B cell (primary cell): ENCODE measurements at regions not wholly inside any gene's neighbourhood (a gene's known extent, or its start where the extent isn't known, plus 50 kb on each side); places are given as distances from the start of the nearest gene placed in this dataset. TPM values are rescaled to one million over a fixed set of nuclear protein-coding genes. Genes with fewer than 3 reads are reported as not detected.

Experiments
- ATAC-seq: fragments of 200-7000 bp; cut with Tn5 transposase; one replicate; pipeline ENCODE4 v1.10.0; 2021; ENCODE audit warnings: low read depth, mild to moderate bottlenecking, moderate number of reproducible peaks, moderate library complexity
- CTCF ChIA-PET: fragments of 350-600 bp; sonication (Branson Sonifier 250); formaldehyde crosslinking; loops from one replicate; lab custom pipeline; 2021; ENCODE audit warnings: antibody characterized with exemption, inconsistent platforms; lab: Charles Lee
- POLR2A ChIA-PET: fragments of 350-600 bp; sonication (Branson Sonifier 250); formaldehyde crosslinking; loops from one replicate; lab custom pipeline; 2021; ENCODE audit warnings: antibody characterized with exemption; lab: Charles Lee
- DNase-seq: peaks from one replicate; pipeline ENCODE4 v3.0.0; 2013
- H2AFZ ChIP-seq: 2 replicates; pipeline ENCODE4 v1.6.1; 2012; ENCODE audit warnings: mild to moderate bottlenecking, low read depth, low read length; ENCODE audit not compliant: insufficient read depth, poor library complexity, severe bottlenecking
- H3K27ac ChIP-seq, 2 donors: 1 replicate in 1 of 2; 2 replicates in 1 of 2; pipeline ENCODE4 v1.5.1; 2012 to 2013; ENCODE audit warnings: low read length in 2 of 2, mild to moderate bottlenecking in 2 of 2, moderate library complexity in 1 of 2
- H3K27me3 ChIP-seq, 4 experiments: fragments of 200-600 bp in 1 of 4; sonication (generic) in 1 of 4; replicated peaks in 1 of 4; 1 replicate in 2 of 4; 2 replicates in 2 of 4; pipeline versions ENCODE4 v1.6.1 to v1.7.0; 2013 to 2016; ENCODE audit warnings: low read length in 3 of 4, mild to moderate bottlenecking in 2 of 4, mixed read lengths in 1 of 4, moderate library complexity in 1 of 4; ENCODE audit not compliant: insufficient read depth in 4 of 4, control insufficient read depth in 3 of 4; ENCODE audit errors: control extremely low read depth in 1 of 4
- H3K36me3 ChIP-seq, 2 experiments: replicated peaks in 1 of 2; 1 replicate in 1 of 2; 2 replicates in 1 of 2; pipeline versions ENCODE4 v1.6.1 to v1.7.1; 2013; ENCODE audit warnings: low read length in 1 of 2; ENCODE audit not compliant: insufficient read depth in 2 of 2, control insufficient read depth in 1 of 2; ENCODE audit errors: control extremely low read depth in 1 of 2, extremely low read depth in 1 of 2
- H3K4me1 ChIP-seq, 2 donors: fragments of 200-600 bp in 1 of 2; sonication (generic) in 1 of 2; 1 replicate in 1 of 2; 2 replicates in 1 of 2; pipeline versions ENCODE4 v1.5.1 to v1.6.1; 2013 to 2017; ENCODE audit warnings: low read length in 2 of 2; ENCODE audit not compliant: control insufficient read depth in 2 of 2, insufficient read depth in 2 of 2
- H3K4me2 ChIP-seq: replicated peaks from 2 replicates; pipeline ENCODE3; 2012; ENCODE audit warnings: mild to moderate bottlenecking, low read depth, low read length; ENCODE audit not compliant: poor library complexity, severe bottlenecking
- H3K4me3 ChIP-seq, 5 experiments: fragments of 200-600 bp in 1 of 5; sonication (generic) in 1 of 5; 1 replicate in 3 of 5; 2 replicates in 2 of 5; pipeline versions ENCODE4 v1.5.1 to v1.7.0; 2011 to 2016; ENCODE audit warnings: low read length in 4 of 5, mild to moderate bottlenecking in 4 of 5, low read depth in 2 of 5, control low read depth in 1 of 5, moderate library complexity in 1 of 5; ENCODE audit not compliant: insufficient read depth in 1 of 5; ENCODE audit errors: control extremely low read depth in 1 of 5, extremely low read depth in 1 of 5
- H3K79me2 ChIP-seq: fragments of 200-600 bp; sonication (generic); one replicate; pipeline ENCODE4 v1.6.0; 2016; ENCODE audit warnings: low read length; ENCODE audit not compliant: control insufficient read depth, insufficient read depth
- H3K9ac ChIP-seq: fragments of 200-600 bp; sonication (generic); 2 replicates; pipeline ENCODE4 v1.6.1; 2017; ENCODE audit warnings: mild to moderate bottlenecking, low read length, moderate library complexity
- H3K9me3 ChIP-seq, 3 donors: one replicate each; pipeline versions ENCODE4 v1.6.1 to v1.7.1; 2013; ENCODE audit warnings: low read length in 2 of 3; ENCODE audit not compliant: control insufficient read depth in 2 of 3, insufficient read depth in 1 of 3; ENCODE audit errors: control extremely low read depth in 1 of 3
- H4K20me1 ChIP-seq: 2 replicates; pipeline ENCODE4 v1.6.0; 2012; ENCODE audit warnings: mild to moderate bottlenecking, low read length; ENCODE audit not compliant: insufficient read depth, control insufficient read depth, poor library complexity, severe bottlenecking
- H3K27ac Mint-ChIP-seq: one replicate; pipeline ENCODE4 v1.8.0; 2021; ENCODE audit warnings: mixed read lengths
- H3K27me3 Mint-ChIP-seq: one replicate; pipeline ENCODE4 v1.8.0; 2021; ENCODE audit warnings: mixed read lengths
- H3K4me1 Mint-ChIP-seq: one replicate; pipeline ENCODE4 v1.8.0; 2021; ENCODE audit warnings: mixed read lengths
- H3K4me3 Mint-ChIP-seq: one replicate; pipeline ENCODE4 v1.8.0; 2021; ENCODE audit warnings: mixed read lengths
- H3K9me3 Mint-ChIP-seq: one replicate; pipeline ENCODE4 v1.8.0; 2022; ENCODE audit warnings: mixed read lengths; ENCODE audit not compliant: insufficient read depth
- EZH2 ChIP-seq: IDR thresholded peaks from 2 replicates; pipeline ENCODE4 v1.6.1; 2012; ENCODE audit warnings: borderline replicate concordance, low read depth, mild to moderate bottlenecking, moderate library complexity, low read length; ENCODE audit not compliant: insufficient read depth, poor library complexity, severe bottlenecking
- WGBS: methylation state at CpG from one replicate; pipeline ENCODE4 v1.1.5; 2013; ENCODE audit warnings: missing lambda C conversion rate; ENCODE audit not compliant: insufficient coverage; 5-methylcytosine and 5-hydroxymethylcytosine counted together
- intact Hi-C: fragments of 100-400 bp; cut with micrococcal nuclease; formaldehyde crosslinking; loops from one replicate; pipeline ENCODE4 v1.10.0; 2022
- small RNA-seq: library from RNA; depleted of rRNA; stranded (forward); fragments of <200 nt; gene quantifications from one replicate; pipeline ENCODE3, GENCODE V24; 2012; ENCODE audit warnings: low replicate concordance, low read depth; ENCODE audit not compliant: insufficient read length
- TF ChIP-seq, protein P1 (sequence below): fragments of 200-600 bp; IDR thresholded peaks from one replicate; pipeline ENCODE4 v1.8.0; 2022; ENCODE audit warnings: antibody characterized with exemption, mild to moderate bottlenecking

DNA sequence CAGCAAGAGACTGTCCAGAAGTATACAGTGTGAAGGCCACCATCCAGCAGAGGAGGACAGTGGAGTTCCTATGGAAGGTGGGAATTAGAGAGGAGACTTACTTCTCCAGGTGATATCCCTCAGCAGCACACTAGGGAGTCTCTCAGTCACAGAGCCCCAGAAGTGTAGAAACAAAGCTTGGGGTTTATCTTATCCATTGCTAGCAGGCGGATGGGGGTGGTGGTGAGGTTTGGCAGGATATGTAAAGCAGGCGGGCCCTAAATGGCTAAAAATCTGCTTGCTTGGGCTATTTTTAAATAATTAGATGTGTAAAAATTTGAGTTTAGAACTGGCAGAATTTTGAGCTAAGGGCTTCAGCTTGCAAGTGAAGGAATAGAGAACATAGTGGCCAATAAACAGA lies 50.1 kb upstream of the RGS18 start:
- no peak overlapping the region for H3K27ac Mint-ChIP-seq
- H3K9ac ChIP-seq, result no peak overlapping the region
- no peaks in the 10 kb centered on the region for H4K20me1 ChIP-seq
- no peak overlapping the region for H2AFZ ChIP-seq
- 80% methylated on average over 2 of the region's 2 CpGs for WGBS
- H3K4me1 ChIP-seq, result no peaks in the 10 kb centered on the region
- ATAC-seq (no peak), DNase-seq (no peak)
- ChIA-PET POLR2A (no interaction called here), CTCF (no interaction called here)
- H3K9me3 Mint-ChIP-seq, result no peaks in the 10 kb centered on the region
- no peak overlapping the region for H3K4me2 ChIP-seq
- H3K4me3 ChIP-seq, result no peak overlapping the region
- no peaks in the 10 kb centered on the region for H3K4me1 Mint-ChIP-seq
- no peak overlapping the region for H3K27ac ChIP-seq
- no peak overlapping the region for H3K4me3 Mint-ChIP-seq
- intact Hi-C loops, result no loop called here
- H3K36me3 ChIP-seq, result no peaks in the 10 kb centered on the region
- no peaks in the 10 kb centered on the region for H3K27me3 ChIP-seq
- H3K79me2 ChIP-seq, result no peaks in the 10 kb centered on the region
- no peaks in the 10 kb centered on the region for H3K27me3 Mint-ChIP-seq
- H3K9me3 ChIP-seq, result no peaks in the 10 kb centered on the region
- TF ChIP-seq EZH2, result no peak
- TF ChIP-seq, protein P1, sequence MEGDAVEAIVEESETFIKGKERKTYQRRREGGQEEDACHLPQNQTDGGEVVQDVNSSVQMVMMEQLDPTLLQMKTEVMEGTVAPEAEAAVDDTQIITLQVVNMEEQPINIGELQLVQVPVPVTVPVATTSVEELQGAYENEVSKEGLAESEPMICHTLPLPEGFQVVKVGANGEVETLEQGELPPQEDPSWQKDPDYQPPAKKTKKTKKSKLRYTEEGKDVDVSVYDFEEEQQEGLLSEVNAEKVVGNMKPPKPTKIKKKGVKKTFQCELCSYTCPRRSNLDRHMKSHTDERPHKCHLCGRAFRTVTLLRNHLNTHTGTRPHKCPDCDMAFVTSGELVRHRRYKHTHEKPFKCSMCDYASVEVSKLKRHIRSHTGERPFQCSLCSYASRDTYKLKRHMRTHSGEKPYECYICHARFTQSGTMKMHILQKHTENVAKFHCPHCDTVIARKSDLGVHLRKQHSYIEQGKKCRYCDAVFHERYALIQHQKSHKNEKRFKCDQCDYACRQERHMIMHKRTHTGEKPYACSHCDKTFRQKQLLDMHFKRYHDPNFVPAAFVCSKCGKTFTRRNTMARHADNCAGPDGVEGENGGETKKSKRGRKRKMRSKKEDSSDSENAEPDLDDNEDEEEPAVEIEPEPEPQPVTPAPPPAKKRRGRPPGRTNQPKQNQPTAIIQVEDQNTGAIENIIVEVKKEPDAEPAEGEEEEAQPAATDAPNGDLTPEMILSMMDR, result no peak

Small RNAs in the stretch of these regions (small RNA-seq; reads per million reads assigned to genes)
- gene AL139135.1 (not detected), gene AL713866.2 (not detected)
